ENCODE measurements at regions not wholly inside any gene's neighbourhood (a gene's known extent, or its start where the extent isn't known, plus 50 kb on each side); places are given as distances from the start of the nearest gene placed in this dataset.
"Not testable (repeated sequence)": the region's sequence is repeated elsewhere in the genome, so short reads cannot be mapped to it uniquely, and the experiment has no call there.

DNA sequence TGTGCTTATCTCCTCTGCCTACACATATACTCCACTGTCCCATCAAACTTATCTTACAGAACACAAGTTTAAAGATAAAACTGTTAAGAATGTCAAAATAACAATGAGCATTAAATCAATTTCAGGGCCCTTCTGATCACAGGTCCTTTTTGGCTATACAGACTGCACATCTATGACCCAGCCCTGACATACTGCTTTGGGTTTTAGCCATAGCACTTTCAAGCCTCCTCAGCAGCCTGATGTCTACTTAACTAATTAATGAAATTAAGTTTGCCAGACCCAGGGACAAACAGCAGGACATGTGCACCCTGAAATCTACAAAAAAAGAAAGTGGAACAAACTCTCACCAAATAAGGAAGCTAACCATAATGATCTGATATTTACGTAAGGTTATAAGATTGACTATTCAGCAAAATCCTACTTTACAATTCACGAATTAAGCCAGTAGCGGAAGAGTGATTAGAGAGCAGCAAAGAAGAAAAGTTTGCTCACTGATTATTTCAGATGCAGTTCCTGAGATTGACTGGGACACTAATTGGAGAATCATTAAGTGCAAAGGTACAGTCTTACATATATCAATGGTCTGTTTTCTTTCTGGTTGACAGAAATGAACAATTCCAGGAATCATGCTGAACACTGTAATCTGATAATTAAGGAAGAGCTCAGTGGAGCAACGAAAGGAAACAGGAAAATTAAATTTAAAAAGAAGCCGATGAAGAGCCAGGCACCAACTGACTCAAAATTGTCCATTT is 669.3 kb upstream of the LRRN3 start:
- no peaks in the 10 kb centered on the region for H3K27me3 ChIP-seq
- no peak overlapping the region for H3K27ac ChIP-seq
- no peak overlapping the region for H3K4me3 ChIP-seq
- H3K36me3 ChIP-seq, result no peaks in the 10 kb centered on the region
- DNase-seq, result no peak
- no peaks in the 10 kb centered on the region for H3K4me1 ChIP-seq
- intact Hi-C loops (cut with DNase I; ENCODE audit: low total_unique reads), result no loop called here
- no peaks in the 10 kb centered on the region for H3K9me3 ChIP-seq
- TF ChIP-seq, protein P1, sequence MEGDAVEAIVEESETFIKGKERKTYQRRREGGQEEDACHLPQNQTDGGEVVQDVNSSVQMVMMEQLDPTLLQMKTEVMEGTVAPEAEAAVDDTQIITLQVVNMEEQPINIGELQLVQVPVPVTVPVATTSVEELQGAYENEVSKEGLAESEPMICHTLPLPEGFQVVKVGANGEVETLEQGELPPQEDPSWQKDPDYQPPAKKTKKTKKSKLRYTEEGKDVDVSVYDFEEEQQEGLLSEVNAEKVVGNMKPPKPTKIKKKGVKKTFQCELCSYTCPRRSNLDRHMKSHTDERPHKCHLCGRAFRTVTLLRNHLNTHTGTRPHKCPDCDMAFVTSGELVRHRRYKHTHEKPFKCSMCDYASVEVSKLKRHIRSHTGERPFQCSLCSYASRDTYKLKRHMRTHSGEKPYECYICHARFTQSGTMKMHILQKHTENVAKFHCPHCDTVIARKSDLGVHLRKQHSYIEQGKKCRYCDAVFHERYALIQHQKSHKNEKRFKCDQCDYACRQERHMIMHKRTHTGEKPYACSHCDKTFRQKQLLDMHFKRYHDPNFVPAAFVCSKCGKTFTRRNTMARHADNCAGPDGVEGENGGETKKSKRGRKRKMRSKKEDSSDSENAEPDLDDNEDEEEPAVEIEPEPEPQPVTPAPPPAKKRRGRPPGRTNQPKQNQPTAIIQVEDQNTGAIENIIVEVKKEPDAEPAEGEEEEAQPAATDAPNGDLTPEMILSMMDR (IDR thresholded peaks at IDR 0.05), result no peak
- no peak for TF ChIP-seq POLR2A (IDR thresholded peaks at IDR 0.05)

DNA sequence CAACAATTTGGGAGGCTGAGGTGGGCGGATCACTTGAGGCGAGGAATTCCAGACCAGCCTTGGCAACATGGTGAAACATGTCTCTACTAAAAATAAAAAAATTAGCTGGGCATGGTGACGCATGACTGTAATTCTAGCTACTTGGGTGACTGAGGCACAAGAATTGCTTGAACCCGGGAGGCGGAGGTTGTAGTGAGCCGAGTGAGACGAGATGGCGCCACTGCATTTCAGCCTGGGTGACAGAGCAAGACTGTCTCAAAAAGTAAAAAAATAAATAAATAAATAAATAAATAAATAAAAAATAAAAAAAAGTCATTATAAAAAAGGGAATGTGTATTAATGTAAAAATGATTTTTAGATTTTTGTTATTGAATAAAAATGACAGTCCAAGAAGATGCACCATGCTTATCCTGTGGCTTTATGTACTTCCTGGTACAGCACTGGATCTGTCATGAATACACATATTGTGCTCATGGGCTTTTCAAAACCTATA is 658.8 kb upstream of the LRRN3 start:
- Histone ChIP-seq H3K9me3 (no peaks in the 10 kb centered on the region), H3K27me3 (no peaks in the 10 kb centered on the region), H3K4me1 (no peaks in the 10 kb centered on the region), H3K27ac (no peak overlapping the region), H3K4me3 (no peak overlapping the region), H3K36me3 (no peaks in the 10 kb centered on the region)
- DNase-seq, result no peak
- intact Hi-C loops (cut with DNase I; ENCODE audit: low total_unique reads), result no loop called here
- TF ChIP-seq, protein P1 (IDR thresholded peaks at IDR 0.05), result no peak
- TF ChIP-seq POLR2A (IDR thresholded peaks at IDR 0.05), result no peak

DNA sequence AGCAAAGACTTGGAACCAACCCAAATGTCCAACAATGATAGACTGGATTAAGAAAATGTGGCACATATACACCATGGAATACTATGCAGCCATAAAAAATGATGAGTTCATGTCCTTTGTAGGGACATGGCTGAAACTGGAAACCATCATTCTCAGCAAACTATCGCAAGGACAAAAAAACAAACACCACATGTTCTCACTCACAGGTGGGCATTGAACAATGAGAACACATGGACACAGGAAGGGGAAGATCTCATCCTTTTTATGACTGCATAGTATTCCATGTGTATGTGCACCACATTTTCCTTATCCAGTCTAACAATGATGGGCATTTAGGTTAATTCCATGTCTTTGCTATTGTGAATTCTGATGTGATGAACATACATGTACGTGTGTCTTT is 652.0 kb upstream of the LRRN3 start:
- DNase-seq; H3K9me3 ChIP-seq; intact Hi-C loops (cut with DNase I; ENCODE audit: low total_unique reads); H3K4me3 ChIP-seq; H3K27me3 ChIP-seq; H3K36me3 ChIP-seq; H3K4me1 ChIP-seq; H3K27ac ChIP-seq: not testable (repeated sequence)

DNA sequence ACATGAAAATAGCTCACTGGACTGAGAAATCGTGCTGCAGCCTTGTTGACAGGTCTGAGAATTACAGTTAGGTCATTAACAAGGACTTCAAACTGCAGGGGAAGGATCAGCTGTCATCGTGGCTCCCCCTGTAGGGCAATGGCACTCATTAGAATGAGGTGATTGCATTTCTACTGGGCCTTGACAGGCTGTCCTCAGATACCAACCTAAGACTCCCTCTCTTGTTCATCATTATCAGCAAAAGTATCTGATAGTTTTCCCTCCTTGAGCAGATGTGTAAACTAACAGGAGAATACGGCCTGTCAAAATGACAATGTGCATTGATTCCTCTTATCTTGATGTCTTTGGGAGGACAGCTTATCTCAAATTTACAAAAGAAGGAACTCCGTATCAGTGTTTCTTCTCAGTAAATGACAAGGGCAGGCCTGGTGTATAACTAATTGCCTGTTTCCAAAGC is 648.5 kb upstream of the LRRN3 start:
- intact Hi-C loops (cut with DNase I; ENCODE audit: low total_unique reads), result no loop called here
- Histone ChIP-seq H3K36me3 (no peaks in the 10 kb centered on the region), H3K4me3 (no peak overlapping the region), H3K9me3 (no peaks in the 10 kb centered on the region), H3K27me3 (no peaks in the 10 kb centered on the region), H3K27ac (no peak overlapping the region), H3K4me1 (no peaks in the 10 kb centered on the region)
- DNase-seq, result no peak
- TF ChIP-seq, protein P1 (IDR thresholded peaks at IDR 0.05), result no peak
- no peak for TF ChIP-seq POLR2A (IDR thresholded peaks at IDR 0.05)

DNA sequence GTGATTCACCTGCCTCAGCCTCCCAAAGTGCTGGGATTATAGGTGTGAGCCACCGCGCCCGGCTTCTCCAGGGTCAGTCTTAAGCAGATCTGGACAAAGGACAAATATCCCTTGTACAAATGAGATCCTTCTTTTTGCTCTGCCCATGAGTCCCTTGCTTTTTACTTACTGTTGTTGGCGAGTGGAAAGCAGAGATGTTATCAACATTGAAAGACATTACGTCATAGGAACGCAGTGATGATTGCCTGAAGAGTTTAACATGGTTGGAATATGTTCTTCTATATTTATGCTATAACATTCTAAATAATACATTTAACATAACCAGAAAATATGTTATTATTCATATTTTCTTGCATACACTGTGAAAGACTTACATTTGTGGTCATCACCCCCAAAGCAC is 644.3 kb upstream of the LRRN3 start:
- H3K27me3 ChIP-seq, result no peaks in the 10 kb centered on the region
- no peak overlapping the region for H3K4me3 ChIP-seq
- no peak overlapping the region for H3K27ac ChIP-seq
- H3K9me3 ChIP-seq, result no peaks in the 10 kb centered on the region
- intact Hi-C loops (cut with DNase I; ENCODE audit: low total_unique reads), result no loop called here
- no peaks in the 10 kb centered on the region for H3K36me3 ChIP-seq
- no peaks in the 10 kb centered on the region for H3K4me1 ChIP-seq
- TF ChIP-seq POLR2A (IDR thresholded peaks at IDR 0.05), result no peak
- TF ChIP-seq, protein P1 (IDR thresholded peaks at IDR 0.05), result no peak
- no peak for DNase-seq

All from uterus (tissue), 3 donors.